HG03571 (cell line): ENCODE measurements at regions not wholly inside any gene's neighbourhood (a gene's known extent, or its start where the extent isn't known, plus 50 kb on each side); places are given as distances from the start of the nearest gene placed in this dataset.

Experiments used
- ATAC-seq: cut with Tn5 transposase; IDR thresholded peaks from one replicate; pipeline ENCODE4 v1.9.1; 2021; ENCODE audit not compliant: unreplicated experiment

DNA sequence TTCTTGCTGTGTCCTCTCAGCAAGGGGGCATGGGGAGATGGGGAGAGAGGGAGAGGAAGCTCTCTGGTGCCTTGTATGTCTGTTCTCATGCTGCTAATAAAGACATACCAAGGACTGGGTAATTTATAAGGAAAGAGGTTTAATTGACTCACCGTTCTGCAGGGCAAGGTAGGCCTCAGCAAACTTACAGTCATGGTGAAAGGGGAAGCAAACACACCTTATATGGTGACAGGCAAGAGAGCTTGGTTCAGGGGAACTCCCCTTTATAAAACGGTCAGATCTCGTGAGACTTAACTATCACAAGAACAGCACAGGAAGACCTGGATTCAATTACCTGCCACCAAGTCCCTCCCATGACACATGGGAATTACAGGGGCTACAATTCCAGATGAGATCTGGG, 464.7 kb upstream of the CELF2 start:
- ATAC-seq = no peak

DNA sequence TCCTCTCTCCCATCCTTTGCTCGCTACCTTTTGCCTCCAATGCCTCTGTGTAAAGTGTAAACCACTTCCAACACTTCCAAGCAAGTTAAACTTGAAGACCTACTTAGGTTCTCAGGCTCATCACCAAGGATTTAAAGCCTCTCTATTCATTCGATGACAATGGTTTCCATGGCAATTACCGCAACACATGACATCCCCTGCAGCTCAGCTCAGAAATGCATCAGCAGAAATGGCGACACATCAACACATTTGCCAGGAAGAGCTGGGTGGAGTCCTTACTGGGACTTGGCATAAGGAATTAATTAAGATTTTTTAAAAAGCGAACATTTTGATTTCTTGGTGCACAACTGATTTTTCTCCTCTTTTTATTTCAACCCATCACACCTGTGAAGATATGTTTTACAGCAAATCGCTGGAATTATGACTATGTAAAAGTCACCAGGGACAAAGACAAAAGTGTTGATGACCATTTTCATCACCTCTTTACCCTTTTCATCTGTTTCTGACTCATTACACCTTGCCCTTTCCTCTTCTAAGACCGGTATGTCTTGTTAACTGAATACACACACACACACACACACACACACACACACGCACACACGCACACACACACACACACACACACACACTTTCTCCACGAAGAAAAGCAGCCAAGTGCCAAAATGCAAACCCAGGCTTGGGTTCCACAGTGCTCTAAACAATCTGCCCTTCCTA, 453.4 kb upstream of the CELF2 start:
- no peak for ATAC-seq

DNA sequence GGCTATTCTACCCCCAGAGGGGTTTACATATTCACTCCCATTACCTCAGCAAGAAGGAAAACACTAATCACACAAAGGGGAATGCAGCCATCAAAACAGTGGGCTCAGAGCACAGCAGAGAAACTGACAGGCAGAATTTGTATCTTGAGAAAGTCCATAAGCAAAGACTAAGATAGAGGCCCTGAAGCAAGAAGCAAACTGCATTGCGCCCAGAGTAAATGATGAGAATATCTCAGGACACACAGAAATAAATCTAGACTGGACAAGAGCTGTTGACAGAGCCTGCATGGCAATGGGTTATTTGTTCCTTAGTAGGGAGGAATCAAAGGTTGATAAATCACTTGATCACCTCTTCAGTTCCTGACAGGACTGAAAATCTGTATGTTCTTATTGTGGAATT, 440.7 kb upstream of the CELF2 start:
- ATAC-seq = no peak

DNA sequence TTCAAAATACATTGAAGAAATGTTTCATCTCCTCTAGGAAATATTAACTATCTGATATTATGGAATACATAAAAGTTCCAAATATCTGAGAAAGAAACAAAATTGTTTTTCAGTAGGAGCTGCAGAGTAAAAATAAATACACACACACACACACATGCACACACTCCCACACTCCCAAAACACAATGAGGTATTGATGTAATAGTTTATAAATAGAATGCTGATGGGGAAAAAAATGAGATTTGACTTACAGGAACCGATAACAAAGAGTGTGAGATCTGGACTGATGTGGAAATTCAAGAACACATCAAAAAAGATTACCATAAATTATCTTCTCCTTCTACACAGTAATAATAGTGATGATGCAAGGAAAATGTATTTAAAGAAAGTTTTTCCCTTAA, 438.0 kb upstream of the CELF2 start:
- ATAC-seq = no peak

DNA sequence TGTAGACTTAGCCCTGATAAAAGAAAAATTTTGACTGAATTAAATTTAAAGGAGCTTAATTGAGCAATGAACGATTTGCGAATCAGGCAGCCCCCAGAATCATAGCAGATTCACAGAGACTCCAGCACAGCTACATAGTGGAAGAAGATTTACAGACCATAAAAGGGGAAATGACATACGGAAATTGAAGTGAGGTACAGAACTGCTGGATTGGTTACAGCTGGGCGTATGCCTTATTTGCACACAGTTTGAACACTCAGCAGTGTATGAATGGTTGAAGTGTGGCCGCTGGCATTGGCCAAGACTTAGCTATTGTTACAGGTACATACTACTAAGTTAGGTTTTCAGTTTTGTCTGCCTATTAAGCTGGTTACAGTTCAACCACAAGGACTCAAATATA, 433.5 kb upstream of the CELF2 start:
- ATAC-seq = no peak

DNA sequence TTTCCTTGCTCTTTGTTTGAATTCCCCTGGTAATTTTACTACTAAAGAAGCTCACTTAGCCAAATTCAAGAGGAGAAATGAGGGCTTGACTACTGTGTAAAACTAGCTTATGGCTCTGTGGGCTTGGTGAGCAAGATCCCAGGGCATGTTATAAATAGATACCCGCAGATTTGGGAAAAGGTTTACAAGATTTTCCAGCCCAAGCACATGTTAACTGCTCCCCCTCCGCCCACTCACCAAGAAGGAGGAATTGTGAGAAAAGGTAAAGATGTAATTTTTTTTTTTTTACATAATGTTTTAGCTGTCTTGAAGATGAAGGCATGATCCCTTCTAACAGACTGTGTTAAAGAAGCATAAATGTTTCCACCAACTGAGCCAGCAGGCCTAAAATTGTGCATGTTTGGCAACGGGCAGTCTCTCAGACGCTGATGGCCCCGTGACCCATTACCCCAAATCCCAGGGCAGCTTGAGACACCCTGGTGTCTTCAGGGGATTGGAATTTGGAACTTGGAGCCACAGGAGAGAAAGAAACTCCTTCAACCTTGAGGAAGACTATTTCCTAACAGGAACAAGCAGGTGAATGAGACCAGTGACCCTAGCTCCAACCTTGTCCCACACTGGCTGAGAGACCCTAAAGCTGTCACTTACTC, 429.8 kb upstream of the CELF2 start:
- no peak for ATAC-seq

DNA sequence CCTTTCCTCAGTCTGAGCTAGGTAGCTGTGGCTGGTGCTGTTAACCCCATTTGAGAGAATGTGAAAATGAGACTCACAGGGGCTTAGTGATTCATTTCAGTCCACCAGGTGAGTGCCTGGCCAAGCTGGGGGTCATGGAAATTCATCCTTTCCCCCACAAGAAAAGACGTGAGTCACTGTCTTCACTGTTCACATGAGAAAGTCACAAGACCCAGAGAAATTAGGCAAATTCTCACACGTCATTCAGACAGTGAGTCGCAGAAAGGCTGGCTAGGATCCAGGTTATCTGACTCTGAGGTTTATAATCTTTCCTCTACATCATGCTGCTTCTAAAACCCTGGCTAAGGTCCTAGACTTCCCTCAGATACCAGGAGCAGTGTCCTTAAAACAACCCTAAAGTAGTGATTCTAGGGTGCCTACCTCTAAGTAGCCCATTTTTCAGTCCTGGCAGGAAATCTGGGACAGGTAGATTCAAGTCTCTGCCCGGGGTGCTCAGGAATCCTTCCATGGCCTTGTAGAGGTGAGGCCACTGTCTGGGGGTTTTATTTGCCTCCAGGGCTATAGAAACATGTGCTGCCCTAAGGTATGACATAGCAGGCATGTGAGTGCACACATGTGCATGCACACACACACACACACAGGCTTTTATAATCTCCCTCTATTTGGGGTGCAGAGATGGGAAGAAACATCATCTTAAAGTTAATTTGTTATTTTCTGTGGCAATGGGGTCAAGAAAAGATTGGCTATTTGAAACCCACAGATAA, 427.9 kb upstream of the CELF2 start:
- ATAC-seq = no peak

DNA sequence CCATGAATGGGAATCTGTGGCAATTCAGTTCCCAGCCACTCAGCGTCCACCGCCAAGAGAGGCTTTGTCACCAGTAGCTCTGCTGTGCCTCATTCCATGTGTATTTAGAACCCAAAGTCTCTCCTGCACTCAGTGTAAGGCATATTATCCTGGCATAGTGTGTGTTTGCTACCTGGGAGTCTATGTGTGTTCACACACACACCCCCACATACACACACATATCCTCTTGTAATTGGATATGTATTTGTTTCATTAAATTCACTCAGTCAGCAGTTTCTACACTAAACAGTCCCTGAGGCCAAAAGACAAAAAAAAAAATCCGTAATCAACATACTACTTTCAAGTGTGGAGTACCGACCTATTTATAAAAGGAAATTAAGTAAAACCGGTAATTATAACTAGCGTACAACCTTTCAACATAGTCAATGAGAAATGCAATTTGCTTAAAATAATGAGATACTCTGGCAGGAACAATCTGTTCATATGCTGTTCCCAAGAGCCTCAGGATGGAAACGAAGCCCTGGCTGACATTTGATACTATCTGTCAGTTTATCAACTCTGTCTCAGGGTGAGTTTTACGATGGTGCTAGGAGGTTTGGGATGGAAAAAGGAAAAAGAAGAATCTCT, 425.8 kb upstream of the CELF2 start:
- ATAC-seq = no peak

DNA sequence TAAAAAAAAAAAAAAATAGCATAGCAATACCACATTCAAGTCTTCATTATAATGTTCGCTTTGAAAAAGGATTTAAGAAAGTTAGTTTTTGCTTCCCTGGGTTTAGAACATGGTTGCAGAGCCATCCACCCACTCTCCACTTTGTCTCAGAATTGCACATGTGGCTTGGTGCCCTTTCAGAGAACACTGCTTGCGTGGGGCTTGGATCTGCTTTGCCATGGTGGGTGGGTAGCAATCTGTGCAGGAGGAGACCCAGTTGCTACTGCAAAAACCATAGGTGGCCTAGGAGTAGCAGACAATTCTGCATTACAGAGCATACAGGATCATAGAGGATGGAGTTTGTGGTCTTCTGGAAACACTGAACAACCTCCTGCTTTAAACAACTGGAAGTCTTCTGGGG, 421.4 kb upstream of the CELF2 start:
- no peak for ATAC-seq

DNA sequence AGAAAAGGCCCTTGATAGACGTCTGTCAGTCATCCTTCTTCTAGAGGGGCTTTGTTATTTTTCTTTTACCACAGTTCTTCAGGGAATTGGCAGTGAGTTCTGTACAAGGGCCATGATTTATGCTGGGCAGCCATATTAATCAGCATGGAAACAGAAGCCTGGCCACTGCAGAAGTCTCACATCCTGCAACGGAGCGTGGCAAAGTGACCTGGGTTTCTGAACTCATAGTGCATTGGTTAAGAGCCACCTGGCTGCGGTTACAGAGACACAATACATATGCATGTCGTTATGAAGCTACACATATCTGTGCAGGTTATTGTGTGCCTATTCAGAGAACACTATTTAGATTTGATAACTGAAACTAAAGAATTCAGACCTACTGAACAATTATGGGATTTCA, 419.4 kb upstream of the CELF2 start:
- no peak for ATAC-seq

DNA sequence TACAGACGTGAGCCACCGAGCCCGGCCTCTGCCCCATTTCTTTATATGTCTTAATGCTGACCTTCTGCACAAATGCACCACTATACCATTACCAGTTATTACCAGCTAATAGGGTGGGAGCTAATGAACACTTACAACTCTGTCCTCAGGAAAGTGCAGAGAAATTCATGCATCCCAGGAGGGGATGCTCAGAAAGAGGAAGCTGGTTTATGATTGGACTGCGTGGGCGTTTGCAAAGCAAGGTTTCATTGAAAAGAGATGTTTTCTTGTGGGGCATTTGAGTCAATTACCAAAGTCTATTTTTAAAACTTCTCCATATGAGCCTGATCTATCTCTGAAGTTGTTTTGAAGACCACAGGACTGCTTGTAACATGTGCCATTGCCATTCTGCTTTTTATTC, 417.7 kb upstream of the CELF2 start:
- ATAC-seq = no peak

DNA sequence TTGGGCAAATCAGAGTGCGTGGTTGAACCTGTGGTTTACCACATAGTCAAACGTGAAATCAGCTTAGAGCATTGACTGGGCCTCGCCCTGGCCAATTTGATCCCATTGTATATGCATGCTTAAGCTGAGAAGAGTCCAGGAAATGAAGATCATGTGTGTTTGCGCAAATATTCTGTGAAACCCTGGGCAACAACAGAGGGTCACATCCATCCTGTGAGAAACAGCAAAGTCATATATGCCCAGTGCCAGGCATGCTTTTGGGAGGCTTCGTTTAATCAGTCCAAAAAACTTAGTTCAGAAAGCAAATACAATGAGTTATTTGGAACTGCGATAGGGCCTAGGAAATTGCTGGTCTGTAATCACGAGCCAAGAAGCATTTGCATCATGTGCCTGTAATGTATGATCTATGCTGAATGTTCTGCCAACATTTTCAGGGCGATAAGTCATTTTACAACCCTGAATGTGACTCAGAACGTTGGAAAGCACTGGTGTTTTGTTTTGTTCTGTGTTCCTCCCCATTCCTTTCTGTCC, 412.1 kb upstream of the CELF2 start:
- no peak for ATAC-seq

DNA sequence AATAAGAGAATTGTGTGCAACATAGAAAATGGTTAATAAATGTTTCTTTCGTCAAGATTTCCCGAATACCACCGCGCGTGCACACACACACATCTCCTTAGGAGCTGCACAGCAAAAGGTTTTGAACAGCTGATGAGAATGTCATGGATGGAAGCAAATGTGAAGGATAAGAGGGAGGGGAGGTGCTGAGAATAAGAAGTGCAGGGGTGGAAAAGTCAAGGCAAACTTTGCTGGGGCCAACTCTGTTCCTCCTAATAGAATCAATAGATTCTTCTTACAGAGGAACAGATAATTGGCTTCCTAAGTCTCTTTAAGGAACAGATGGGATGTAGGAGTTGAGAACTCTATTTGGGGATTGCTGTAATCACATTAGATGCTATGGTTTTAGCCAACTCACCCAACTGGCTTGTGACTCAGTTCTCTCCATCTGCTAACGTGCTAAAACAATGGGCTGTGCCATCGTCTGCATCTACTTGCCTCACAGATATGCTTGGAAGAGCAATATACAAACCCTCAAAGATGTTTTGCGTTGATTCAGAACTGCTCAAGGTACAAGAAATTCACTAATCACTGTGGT, 408.2 kb upstream of the CELF2 start:
- no peak for ATAC-seq

DNA sequence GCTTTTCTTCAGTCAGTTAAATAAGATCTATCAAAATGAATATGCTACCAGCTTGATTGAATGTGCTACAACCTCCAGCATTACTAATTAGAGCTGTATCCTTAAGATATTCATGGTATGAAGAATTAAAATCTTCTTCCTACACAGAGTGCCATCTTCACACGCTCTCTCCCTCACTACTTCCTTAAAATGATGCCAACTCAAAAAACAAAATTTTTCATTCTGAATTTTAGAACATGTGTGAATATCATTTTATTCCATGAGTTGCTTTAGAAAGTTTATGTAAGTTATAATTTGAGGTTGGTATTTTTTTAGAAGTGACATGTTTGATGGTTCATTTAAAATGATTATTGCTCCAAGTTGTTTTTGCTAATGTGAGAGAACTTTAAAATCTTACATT, 407.5 kb upstream of the CELF2 start:
- ATAC-seq = no peak

DNA sequence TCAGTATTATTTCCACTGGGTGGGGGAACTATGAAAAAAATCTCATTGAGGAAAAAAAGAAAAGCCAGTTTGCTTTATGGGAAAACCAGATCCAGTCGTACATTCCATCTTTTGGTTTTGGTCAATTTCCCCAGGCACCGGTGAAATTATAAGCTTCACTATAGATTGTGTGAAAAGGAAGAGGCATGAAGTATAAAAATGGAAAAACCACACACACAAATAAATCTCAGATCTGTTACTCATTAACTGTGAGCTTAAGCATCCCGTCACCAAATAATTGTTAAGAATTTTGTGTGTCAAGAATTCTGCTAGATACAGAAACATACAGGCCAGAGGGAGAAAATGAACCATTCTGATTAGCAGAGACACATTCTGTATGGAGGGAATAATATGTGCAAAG, 405.5 kb upstream of the CELF2 start:
- ATAC-seq = no peak

DNA sequence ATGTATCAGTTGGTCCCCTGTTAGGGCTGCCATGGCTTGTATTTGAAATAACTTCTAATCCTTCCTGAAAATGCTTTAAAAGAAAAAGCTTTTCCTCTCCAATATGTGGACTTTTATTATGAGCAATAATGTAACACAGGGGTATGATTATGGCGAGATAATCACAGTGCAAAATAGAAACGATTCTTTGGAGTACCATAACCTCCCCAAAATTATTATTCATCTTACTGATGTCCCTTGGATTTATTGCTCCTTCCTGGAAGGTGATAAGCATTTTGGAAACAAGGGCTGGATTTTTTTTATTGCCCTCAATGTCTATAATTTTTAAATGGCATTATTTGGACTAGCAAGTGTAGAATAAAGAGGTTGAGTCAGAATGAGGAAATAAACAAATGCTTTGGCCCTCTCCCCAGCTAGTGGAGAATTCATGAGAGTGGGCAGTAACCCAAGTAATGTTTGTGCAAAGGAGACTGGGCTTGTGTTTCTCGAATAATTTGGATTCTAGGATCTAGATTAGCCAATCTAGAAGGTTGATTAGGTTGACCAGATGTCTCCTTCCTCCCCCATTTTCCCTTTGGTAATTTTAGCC, 403.9 kb upstream of the CELF2 start:
- no peak for ATAC-seq

DNA sequence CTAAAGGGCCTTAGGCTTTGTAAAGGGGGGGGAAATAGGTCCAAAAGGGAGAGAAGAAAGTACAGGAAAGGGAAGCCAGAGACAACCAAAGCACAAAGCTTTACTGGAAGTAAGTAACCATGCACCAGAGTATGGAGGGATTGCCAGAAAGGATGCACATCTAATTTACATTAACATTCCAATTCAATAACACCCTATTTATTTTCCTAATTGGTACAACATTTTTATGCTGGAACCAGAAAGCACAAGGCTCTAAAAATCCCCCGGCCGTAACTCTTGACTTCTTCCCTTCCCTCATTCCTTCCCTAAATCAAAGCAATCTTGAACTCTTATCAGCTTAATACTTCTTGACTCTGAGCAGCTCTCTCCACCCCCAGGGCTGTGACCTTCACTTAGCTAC, 400.0 kb upstream of the CELF2 start:
- ATAC-seq = no peak

DNA sequence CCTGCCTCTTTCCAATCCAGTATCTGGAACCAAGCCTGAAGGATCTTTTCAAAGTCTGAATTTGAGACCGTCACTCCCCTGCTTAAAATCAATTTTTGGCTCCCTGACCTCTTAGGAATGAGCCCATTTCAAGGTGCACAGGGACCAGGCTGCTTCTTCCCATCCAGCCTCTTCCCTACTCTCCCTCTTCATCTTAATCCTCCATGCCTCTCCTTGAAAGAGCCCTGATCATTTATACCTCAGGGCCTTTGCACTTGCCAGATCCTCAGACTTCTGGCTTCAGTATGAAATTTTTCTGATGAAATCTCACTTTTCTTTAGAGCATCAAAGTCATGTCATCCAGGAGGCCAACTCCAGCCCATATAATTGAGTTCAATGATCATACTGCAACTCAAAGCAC, 399.5 kb upstream of the CELF2 start:
- ATAC-seq = no peak

DNA sequence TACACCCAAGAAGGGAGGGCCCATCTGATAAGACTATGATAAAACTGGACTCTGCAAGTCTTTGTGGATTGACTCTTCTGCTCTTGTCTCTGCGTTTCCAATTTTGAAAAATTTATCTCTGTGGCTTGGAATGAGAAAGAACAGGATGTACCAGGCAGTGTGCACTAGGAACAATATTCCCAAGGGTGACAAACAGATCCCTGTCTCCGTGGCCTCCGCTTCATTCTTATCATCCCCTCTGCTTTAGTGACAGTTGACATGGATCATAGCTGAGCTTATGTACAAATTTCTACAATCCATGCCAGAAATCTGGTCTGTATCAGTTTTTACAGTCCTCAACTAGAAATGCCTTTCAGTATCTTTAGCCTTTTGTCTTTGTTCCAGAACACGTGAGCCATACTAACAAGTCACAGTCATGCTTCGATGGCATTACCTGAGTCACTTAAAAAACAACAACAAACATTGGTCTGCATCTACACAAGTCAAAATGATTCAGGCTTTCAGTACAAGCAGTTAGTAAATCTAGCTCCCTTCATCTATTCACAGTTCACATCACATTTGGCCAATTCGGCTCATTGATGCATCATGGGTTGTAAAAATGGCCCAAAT, 393.6 kb upstream of the CELF2 start:
- ATAC-seq = no peak

DNA sequence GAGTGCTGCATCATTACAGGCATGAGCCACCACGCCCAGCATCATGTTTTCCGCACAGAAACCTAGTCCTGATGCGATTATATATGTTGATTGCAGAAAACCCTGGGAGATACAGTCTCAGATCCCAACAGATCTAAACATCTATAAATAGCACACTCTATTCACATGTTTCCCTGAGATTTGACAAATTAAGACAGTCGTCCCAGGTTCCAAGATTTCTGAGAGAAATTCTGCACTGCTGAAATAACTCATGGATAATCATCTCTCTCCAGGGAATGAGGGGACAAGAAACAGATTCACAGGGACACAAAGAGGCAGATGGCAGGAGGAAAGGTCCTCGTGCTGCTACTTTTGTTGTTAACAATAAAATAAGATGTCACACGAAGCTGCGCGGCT, 393.1 kb upstream of the CELF2 start:
- no peak for ATAC-seq
